ENCODE measurements at regions not wholly inside any gene's neighbourhood (a gene's known extent, or its start where the extent isn't known, plus 50 kb on each side); places are given as distances from the start of the nearest gene placed in this dataset.

DNA sequence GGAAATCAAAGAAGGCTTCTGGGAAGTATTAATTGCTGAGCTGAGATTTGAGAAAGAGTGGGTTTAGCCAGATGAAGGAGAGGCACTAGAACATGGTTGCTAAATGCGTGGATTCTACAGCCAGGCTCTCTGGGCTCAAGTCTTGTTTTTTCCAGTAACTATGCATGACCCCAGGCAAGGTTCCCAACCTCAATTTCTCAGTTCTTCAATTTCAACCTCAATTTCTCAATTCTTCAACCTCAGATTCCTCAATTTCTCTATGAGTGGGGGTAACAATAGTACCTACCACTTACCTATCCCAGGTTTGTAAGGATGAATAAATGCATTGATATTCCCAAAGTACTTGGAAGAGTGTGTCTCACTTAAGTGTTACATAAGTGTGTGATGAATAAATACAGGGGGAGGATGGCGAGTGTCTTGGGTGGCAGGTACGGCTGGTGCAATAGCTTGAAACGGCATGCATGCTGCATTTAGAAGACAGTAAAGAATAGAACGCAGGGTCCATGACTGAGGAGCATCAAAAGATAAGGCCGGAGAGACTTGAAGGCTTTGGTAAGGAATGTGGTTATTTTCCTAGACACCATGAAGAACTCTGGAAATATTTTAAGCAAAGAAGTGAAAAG, 149.1 kb upstream of the ATP2B1 start (continued):
- TF ChIP-seq CBX5 (IDR thresholded peaks at IDR 0.05; ENCODE audit: low read depth) (no peak), CBFB (IDR thresholded peaks at IDR 0.05; ENCODE audit: low read depth) (peak; percentile 74), NR2C2 (IDR thresholded peaks at IDR 0.05; ENCODE audit: borderline replicate concordance, control insufficient read depth, insufficient read length, low read depth) (no peak), NR2F1 (conservative IDR thresholded peaks at IDR 0.05) (peak; percentile 37; the same call in 1 of the 2 replicates), PAX5 (IDR thresholded peaks at IDR 0.05; ENCODE audit: borderline replicate concordance, low read depth, low read length) (0 out of 2 replicates have a peak, but pooled peaks have one; percentile 43), MTA3 (IDR thresholded peaks at IDR 0.05; ENCODE audit: borderline replicate concordance, low read length) (peak; percentile 80; the same call in 1 of the 2 replicates), IRF4 (IDR thresholded peaks at IDR 0.05; ENCODE audit: low read depth, low read length) (peak; percentile 61; the same call in 1 of the 2 replicates), MYC (IDR thresholded peaks at IDR 0.05; ENCODE audit: insufficient read depth, insufficient read length, insufficient replicate concordance, low read length, severe bottlenecking) (no peak), HDGF (IDR thresholded peaks at IDR 0.05) (no peak), POU2F2 (IDR thresholded peaks at IDR 0.05; ENCODE audit: borderline replicate concordance, low read depth, low read length) (no peak), NRF1 (conservative IDR thresholded peaks at IDR 0.05; ENCODE audit: low read depth, low read length) (no peak), TCF12 (IDR thresholded peaks at IDR 0.05; ENCODE audit: low read depth, low read length) (no peak), GATAD2B (conservative IDR thresholded peaks at IDR 0.05; ENCODE audit: low read depth) (no peak), ETV6 (conservative IDR thresholded peaks at IDR 0.05 in 1 of 2, IDR thresholded peaks at IDR 0.05 in 1 of 2; ENCODE audit: borderline replicate concordance in 1 of 2, low read depth in 1 of 2) (peak in 1 of 2 experiments; percentile 17; a peak in 1 of 4 replicates), ZNF24 (IDR thresholded peaks at IDR 0.05) (0 out of 2 replicates have a peak, but pooled peaks have one; percentile 29), JUND (IDR thresholded peaks at IDR 0.05; ENCODE audit: low read depth, low read length) (no peak), YY1 (IDR thresholded peaks at IDR 0.05; ENCODE audit: low read depth, low read length) (0 out of 2 replicates have a peak, but pooled peaks have one; percentile 8), EZH2 (IDR thresholded peaks at IDR 0.05; ENCODE audit: borderline replicate concordance, control insufficient read depth, low read depth, low read length) (0 out of 2 replicates have a peak, but pooled peaks have one; percentile 51), IKZF2 (IDR thresholded peaks at IDR 0.05) (peak; percentile 94)
- TF ChIP-seq, protein P1, sequence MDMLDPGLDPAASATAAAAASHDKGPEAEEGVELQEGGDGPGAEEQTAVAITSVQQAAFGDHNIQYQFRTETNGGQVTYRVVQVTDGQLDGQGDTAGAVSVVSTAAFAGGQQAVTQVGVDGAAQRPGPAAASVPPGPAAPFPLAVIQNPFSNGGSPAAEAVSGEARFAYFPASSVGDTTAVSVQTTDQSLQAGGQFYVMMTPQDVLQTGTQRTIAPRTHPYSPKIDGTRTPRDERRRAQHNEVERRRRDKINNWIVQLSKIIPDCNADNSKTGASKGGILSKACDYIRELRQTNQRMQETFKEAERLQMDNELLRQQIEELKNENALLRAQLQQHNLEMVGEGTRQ (IDR thresholded peaks at IDR 0.05; ENCODE audit: borderline replicate concordance, low read depth, low read length): no peak
- TF ChIP-seq, protein P2, sequence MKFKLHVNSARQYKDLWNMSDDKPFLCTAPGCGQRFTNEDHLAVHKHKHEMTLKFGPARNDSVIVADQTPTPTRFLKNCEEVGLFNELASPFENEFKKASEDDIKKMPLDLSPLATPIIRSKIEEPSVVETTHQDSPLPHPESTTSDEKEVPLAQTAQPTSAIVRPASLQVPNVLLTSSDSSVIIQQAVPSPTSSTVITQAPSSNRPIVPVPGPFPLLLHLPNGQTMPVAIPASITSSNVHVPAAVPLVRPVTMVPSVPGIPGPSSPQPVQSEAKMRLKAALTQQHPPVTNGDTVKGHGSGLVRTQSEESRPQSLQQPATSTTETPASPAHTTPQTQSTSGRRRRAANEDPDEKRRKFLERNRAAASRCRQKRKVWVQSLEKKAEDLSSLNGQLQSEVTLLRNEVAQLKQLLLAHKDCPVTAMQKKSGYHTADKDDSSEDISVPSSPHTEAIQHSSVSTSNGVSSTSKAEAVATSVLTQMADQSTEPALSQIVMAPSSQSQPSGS (IDR thresholded peaks at IDR 0.05; ENCODE audit: low read length): no peak; the same call in 1 of the 2 replicates
- TF ChIP-seq, protein P3, sequence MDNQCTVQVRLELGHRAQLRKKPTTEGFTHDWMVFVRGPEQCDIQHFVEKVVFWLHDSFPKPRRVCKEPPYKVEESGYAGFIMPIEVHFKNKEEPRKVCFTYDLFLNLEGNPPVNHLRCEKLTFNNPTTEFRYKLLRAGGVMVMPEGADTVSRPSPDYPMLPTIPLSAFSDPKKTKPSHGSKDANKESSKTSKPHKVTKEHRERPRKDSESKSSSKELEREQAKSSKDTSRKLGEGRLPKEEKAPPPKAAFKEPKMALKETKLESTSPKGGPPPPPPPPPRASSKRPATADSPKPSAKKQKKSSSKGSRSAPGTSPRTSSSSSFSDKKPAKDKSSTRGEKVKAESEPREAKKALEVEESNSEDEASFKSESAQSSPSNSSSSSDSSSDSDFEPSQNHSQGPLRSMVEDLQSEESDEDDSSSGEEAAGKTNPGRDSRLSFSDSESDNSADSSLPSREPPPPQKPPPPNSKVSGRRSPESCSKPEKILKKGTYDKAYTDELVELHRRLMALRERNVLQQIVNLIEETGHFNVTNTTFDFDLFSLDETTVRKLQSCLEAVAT (IDR thresholded peaks at IDR 0.05): no peak

Data from GM12878 (cell line).